ENCODE measurements at regions not wholly inside any gene's neighbourhood (a gene's known extent, or its start where the extent isn't known, plus 50 kb on each side); places are given as distances from the start of the nearest gene placed in this dataset.

DNA sequence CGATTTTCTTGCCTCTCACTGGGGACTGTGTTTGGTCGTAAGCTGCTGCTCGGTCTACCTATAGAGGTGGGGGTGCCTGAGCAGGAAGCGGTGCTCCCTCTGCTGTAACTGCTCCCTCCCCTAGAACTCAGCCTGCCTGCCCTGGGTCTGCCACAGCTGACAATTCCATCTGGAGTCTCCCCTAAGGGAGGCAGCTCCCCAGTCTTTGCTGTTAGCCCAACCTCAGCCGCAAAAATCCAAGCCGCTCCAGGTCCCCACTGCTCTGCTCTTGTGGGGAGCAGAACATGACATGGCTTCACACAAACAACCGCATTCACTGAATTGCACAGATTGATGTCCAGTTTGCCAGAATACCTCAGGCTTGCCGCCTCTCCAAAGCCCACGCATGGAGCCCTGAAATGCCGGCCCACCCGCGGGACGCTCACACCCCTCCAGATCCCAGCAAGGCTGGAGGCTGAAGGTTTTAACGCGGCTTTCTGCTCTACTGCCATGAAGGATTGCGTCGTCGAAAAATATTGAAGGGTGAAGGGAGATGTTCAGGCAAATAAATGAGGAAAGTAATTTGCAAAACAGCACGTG lies 221.5 kb upstream of the FOXF1 start:
- ChIA-PET POLR2A (no interaction called here), SMC1A (ENCODE audit: uncharacterized antibody, unreplicated experiment) (no interaction called here), RAD21 (ENCODE audit: unreplicated experiment) (no interaction called here), CTCF (no interaction called here)
- TF ChIP-seq, protein P1, sequence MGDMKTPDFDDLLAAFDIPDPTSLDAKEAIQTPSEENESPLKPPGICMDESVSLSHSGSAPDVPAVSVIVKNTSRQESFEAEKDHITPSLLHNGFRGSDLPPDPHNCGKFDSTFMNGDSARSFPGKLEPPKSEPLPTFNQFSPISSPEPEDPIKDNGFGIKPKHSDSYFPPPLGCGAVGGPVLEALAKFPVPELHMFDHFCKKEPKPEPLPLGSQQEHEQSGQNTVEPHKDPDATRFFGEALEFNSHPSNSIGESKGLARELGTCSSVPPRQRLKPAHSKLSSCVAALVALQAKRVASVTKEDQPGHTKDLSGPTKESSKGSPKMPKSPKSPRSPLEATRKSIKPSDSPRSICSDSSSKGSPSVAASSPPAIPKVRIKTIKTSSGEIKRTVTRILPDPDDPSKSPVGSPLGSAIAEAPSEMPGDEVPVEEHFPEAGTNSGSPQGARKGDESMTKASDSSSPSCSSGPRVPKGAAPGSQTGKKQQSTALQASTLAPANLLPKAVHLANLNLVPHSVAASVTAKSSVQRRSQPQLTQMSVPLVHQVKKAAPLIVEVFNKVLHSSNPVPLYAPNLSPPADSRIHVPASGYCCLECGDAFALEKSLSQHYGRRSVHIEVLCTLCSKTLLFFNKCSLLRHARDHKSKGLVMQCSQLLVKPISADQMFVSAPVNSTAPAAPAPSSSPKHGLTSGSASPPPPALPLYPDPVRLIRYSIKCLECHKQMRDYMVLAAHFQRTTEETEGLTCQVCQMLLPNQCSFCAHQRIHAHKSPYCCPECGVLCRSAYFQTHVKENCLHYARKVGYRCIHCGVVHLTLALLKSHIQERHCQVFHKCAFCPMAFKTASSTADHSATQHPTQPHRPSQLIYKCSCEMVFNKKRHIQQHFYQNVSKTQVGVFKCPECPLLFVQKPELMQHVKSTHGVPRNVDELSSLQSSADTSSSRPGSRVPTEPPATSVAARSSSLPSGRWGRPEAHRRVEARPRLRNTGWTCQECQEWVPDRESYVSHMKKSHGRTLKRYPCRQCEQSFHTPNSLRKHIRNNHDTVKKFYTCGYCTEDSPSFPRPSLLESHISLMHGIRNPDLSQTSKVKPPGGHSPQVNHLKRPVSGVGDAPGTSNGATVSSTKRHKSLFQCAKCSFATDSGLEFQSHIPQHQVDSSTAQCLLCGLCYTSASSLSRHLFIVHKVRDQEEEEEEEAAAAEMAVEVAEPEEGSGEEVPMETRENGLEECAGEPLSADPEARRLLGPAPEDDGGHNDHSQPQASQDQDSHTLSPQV (IDR thresholded peaks at IDR 0.05), result no peak
- TF ChIP-seq POU2F2 (IDR thresholded peaks at IDR 0.05; ENCODE audit: borderline replicate concordance, low read depth, low read length), result no peak
- H4K20me1 ChIP-seq (ENCODE audit: control insufficient read depth, insufficient read depth), result no peaks in the 10 kb centered on the region
- H3K4me3 ChIP-seq, result no peak overlapping the region
- no peak overlapping the region for H3K9ac ChIP-seq (ENCODE audit: control insufficient read depth, insufficient read depth, low read length)
- in situ Hi-C loops (cut with MboI) (no loop called here), intact Hi-C loops (cut with micrococcal nuclease; ENCODE audit: unreplicated experiment) (loop anchor here (10.0 kb wide), 1 partner anchor 214 kb away; no protein-coding TSS in a partner anchor)
- no peaks in the 10 kb centered on the region for H3K4me1 ChIP-seq (ENCODE audit: control insufficient read depth, insufficient read depth, low read length)
- no TSS peak for BruUV-seq (replicated peaks)
- FAIRE-seq (no peak), ATAC-seq (no peak), DNase-seq (ENCODE audit: low read depth, low spot score) (no peak)
- H3K36me3 ChIP-seq (ENCODE audit: control insufficient read depth in 2 of 2, insufficient read depth in 2 of 2, low read length in 1 of 2), result no peaks in the 10 kb centered on the region
- no peak overlapping the region for H3K27ac ChIP-seq (ENCODE audit: control insufficient read depth, insufficient read depth)
- no peaks in the 10 kb centered on the region for H3K79me2 ChIP-seq (ENCODE audit: control insufficient read depth, insufficient read depth, low read length)
- H2AFZ ChIP-seq (ENCODE audit: control insufficient read depth, low read depth, low read length), result no peak overlapping the region
- H3K9me3 ChIP-seq (replicated peaks; ENCODE audit: control insufficient read depth, insufficient read depth, low read length), result no peaks in the 10 kb centered on the region
- no peak overlapping the region for H3K4me2 ChIP-seq (ENCODE audit: control insufficient read depth, insufficient read depth)
- H3K27me3 ChIP-seq (replicated peaks in 1 of 2; ENCODE audit: control insufficient read depth in 2 of 2, insufficient read depth in 2 of 2, low read length in 1 of 2), result peaks cover 9% of the 10 kb centered on the region in 2 experiments
- 19% methylated on average over 19 of the region's 19 CpGs for WGBS (ENCODE audit: insufficient coverage, insufficient replicate concordance, low lambda C conversion rate, missing lambda C conversion rate)

DNA sequence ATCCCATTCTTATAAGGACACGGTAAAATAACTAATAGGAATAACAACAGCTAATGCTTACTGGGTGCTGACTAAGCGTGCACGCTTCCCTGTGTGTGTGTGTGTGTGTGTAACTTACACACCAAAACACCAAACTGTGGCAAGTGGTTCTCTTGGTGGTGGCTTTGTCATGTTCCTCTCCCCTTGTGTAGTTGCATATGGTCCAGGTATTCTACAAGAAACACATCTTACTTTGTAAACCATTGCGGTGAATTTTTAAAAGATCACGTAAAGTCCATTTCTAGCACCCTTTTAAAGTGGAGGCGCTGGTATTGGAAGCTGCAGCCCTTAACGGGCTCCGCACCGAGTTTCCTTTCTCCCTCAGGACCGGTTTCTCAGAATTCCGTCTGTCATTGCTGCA lies 221.0 kb upstream of the FOXF1 start:
- in situ Hi-C loops (cut with MboI), result no loop called here
- H3K36me3 ChIP-seq (ENCODE audit: control insufficient read depth in 2 of 2, insufficient read depth in 2 of 2, low read length in 1 of 2), result no peaks in the 10 kb centered on the region
- FAIRE-seq (no peak), DNase-seq (ENCODE audit: low read depth, low spot score) (no peak), ATAC-seq (no peak)
- intact Hi-C loops (cut with micrococcal nuclease; ENCODE audit: unreplicated experiment), result loop anchor here (10.0 kb wide), 1 partner anchor 215 kb away; no protein-coding TSS in a partner anchor
- no peaks in the 10 kb centered on the region for H3K4me1 ChIP-seq (ENCODE audit: control insufficient read depth, insufficient read depth, low read length)
- H3K9me3 ChIP-seq (replicated peaks; ENCODE audit: control insufficient read depth, insufficient read depth, low read length), result no peaks in the 10 kb centered on the region
- H3K4me2 ChIP-seq (ENCODE audit: control insufficient read depth, insufficient read depth), result no peak overlapping the region
- ChIA-PET CTCF (no interaction called here), RAD21 (ENCODE audit: unreplicated experiment) (no interaction called here), POLR2A (no interaction called here), SMC1A (ENCODE audit: uncharacterized antibody, unreplicated experiment) (no interaction called here)
- H3K4me3 ChIP-seq, result no peak overlapping the region
- H3K27me3 ChIP-seq (replicated peaks in 1 of 2; ENCODE audit: control insufficient read depth in 2 of 2, insufficient read depth in 2 of 2, low read length in 1 of 2), result peaks cover 9% of the 10 kb centered on the region in 2 experiments
- no peaks in the 10 kb centered on the region for H3K79me2 ChIP-seq (ENCODE audit: control insufficient read depth, insufficient read depth, low read length)
- H3K27ac ChIP-seq (ENCODE audit: control insufficient read depth, insufficient read depth), result no peak overlapping the region
- no peak overlapping the region for H3K9ac ChIP-seq (ENCODE audit: control insufficient read depth, insufficient read depth, low read length)
- no TSS peak for BruUV-seq (replicated peaks)
- H4K20me1 ChIP-seq (ENCODE audit: control insufficient read depth, insufficient read depth), result no peaks in the 10 kb centered on the region
- no peak overlapping the region for H2AFZ ChIP-seq (ENCODE audit: control insufficient read depth, low read depth, low read length)
- 39% methylated on average over 11 of the region's 11 CpGs for WGBS (ENCODE audit: insufficient coverage, insufficient replicate concordance, low lambda C conversion rate, missing lambda C conversion rate)
- TF ChIP-seq ETV6 (conservative IDR thresholded peaks at IDR 0.05 in 1 of 2, IDR thresholded peaks at IDR 0.05 in 1 of 2; ENCODE audit: borderline replicate concordance in 1 of 2, low read depth in 1 of 2) (no peak), ZNF24 (IDR thresholded peaks at IDR 0.05) (no peak), ZBED1 (IDR thresholded peaks at IDR 0.05; ENCODE audit: borderline replicate concordance) (no peak), BMI1 (IDR thresholded peaks at IDR 0.05; ENCODE audit: borderline replicate concordance) (no peak), SRF (IDR thresholded peaks at IDR 0.05; ENCODE audit: low read depth in 2 of 2, low read length in 2 of 2) (no peak), YBX1 (IDR thresholded peaks at IDR 0.05) (no peak), CHD4 (IDR thresholded peaks at IDR 0.05) (no peak)
- TF ChIP-seq, protein P2, sequence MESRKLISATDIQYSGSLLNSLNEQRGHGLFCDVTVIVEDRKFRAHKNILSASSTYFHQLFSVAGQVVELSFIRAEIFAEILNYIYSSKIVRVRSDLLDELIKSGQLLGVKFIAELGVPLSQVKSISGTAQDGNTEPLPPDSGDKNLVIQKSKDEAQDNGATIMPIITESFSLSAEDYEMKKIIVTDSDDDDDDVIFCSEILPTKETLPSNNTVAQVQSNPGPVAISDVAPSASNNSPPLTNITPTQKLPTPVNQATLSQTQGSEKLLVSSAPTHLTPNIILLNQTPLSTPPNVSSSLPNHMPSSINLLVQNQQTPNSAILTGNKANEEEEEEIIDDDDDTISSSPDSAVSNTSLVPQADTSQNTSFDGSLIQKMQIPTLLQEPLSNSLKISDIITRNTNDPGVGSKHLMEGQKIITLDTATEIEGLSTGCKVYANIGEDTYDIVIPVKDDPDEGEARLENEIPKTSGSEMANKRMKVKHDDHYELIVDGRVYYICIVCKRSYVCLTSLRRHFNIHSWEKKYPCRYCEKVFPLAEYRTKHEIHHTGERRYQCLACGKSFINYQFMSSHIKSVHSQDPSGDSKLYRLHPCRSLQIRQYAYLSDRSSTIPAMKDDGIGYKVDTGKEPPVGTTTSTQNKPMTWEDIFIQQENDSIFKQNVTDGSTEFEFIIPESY (IDR thresholded peaks at IDR 0.05), result no peak
- TF ChIP-seq, protein P3, sequence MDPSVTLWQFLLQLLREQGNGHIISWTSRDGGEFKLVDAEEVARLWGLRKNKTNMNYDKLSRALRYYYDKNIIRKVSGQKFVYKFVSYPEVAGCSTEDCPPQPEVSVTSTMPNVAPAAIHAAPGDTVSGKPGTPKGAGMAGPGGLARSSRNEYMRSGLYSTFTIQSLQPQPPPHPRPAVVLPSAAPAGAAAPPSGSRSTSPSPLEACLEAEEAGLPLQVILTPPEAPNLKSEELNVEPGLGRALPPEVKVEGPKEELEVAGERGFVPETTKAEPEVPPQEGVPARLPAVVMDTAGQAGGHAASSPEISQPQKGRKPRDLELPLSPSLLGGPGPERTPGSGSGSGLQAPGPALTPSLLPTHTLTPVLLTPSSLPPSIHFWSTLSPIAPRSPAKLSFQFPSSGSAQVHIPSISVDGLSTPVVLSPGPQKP (IDR thresholded peaks at IDR 0.05; ENCODE audit: low read depth, low read length), result no peak

Measured in GM12878 (cell line).